ENCODE measurements at regions not wholly inside any gene's neighbourhood (a gene's known extent, or its start where the extent isn't known, plus 50 kb on each side); places are given as distances from the start of the nearest gene placed in this dataset.

DNA sequence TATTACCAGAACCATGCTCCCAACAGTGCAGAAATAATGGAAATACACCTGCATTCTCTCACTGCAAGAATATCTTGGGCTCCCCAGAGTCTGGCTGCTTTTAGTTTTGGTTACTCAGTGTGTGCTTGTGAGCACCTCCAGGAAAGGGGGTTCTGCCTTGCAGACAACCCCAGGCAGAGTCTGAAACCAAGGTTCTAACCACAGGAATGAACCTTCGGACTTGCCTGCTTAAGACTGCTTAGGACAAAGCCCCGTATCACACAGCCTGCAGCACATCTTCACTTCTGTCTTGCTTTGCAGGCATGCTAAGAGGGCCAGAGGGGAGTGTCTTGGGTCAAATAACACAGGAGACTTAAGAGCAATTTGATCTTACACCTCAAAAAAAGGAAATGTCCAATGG, 94.8 kb upstream of the SPATA31C2 start:
- DNase-seq (ENCODE audit: extremely low read depth in 1 of 2, low read depth in 1 of 2) = no peak

DNA sequence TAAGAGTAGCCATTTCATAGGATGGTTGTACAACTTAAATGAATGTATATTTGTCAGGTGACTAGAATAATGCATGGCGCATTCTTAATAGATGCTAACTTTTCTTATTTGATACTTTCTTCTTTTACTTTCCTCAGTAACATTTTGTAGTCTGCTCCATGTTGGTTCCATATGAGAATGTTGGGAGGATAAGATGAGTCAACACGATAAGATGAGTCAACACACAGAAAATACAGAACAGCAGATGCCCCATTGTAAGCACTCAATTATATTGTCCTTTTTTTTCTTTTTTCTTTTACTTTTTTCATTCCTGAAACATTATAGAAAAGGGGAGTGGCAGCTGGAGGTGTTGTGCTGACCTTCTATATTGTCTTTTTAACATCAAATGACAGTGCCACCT, 92.3 kb upstream of the SPATA31C2 start:
- DNase-seq (ENCODE audit: extremely low read depth in 1 of 2, low read depth in 1 of 2) = no peak

DNA sequence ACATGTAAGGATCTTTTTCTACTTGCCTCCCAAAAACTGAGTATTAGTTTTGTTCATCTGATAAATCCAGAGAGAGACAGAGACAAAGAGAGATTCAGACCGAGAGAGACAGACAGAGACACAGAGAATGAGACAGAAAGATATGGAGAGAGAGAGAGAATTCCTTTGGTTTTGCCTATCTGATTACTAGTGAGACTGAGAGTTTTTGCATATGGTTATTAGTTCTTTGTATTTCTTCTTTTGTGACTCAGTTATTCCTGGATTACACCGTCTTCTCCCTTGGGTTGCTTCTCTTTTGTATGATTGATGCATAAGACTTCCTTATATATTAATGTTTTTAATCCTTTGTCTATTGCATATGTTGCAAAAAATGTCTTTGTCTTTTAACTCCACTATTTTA, 91.2 kb upstream of the SPATA31C2 start:
- DNase-seq (ENCODE audit: extremely low read depth in 1 of 2, low read depth in 1 of 2) = no peak

DNA sequence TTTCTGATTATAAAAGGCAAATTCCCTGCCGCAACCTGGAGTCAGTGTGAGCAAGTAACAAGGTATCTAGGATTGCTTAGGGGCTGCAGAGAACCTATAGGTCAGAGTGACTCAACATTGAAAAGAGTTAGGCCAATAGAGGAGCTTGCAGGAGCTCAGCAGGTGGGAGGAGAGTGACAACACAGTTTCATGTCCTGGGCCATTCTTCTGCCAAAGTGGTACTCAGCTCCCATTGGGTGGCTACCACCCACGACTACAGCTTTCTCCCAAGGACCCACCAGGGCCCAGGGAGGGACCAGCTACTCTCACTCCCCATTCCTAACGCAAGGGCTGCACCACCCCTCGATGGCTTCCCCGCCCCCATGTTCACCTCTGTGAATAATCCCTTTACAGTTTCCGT, 86.7 kb upstream of the SPATA31C2 start:
- no peak for DNase-seq (ENCODE audit: extremely low read depth in 1 of 2, low read depth in 1 of 2)

- DNase-seq (ENCODE audit: extremely low read depth in 1 of 2, low read depth in 1 of 2) = no peak
These were observed 82.8 kb upstream of the SPATA31C2 start for GRCh38 chr9:88221105-88221504.

DNA sequence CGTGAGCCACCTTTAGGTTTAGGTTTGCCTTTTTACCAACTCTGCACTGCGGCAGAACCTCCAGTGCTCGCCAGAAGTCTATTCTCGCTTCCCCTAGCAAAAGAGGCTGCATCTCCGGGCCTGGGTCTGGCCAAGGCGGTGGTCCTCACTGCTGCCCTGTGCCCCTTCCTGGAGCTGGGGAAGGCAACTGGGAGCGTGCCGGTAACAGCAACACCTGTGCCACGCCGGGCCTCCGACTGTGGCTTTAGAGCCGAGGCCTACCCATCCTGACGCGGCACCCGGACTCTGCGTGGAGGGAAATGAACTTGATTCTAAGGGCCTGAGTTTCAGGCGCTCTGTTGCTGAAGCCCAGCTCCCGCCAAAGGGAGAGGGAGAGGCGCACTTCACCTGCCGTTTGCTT, 82.4 kb upstream of the SPATA31C2 start:
- no peak for DNase-seq (ENCODE audit: extremely low read depth in 1 of 2, low read depth in 1 of 2)

DNA sequence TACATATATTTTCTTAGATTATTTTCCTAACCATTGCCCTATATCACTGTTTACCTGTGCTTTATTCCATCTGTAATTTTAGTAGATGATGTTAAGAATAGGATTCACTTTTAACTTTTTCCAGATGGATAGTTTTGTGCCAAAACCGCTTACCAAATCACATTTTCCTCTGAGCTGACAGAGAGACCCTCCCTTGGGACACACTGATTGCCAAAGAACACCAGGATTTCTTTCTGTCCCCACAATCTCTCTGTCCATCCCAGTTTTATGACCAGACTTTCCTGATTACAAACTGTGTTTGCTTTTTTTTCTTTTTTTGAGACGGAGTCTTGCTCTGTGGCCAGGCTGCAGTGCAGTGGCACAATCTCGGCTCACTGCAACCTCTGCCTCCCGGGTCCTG, 81.3 kb upstream of the SPATA31C2 start:
- no peak for DNase-seq (ENCODE audit: extremely low read depth in 1 of 2, low read depth in 1 of 2)

DNA sequence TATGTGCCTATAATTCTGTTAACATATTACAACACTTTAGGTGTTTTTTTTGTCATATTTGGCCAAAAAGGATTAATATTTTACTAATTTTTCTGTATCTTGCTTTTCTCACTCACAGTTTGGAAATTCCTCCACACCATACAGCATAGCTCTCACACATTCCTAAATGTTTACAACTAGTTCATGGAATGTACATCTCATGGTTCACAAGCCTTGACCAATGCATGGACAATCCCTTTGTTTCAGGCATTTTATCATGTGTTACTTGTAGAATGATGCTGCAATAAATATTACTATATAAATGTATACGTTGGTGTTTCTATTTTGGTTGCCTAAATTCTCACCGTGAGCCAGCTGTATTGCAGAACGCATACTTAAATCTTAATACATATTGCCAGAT, 80.5 kb upstream of the SPATA31C2 start:
- no peak for DNase-seq (ENCODE audit: extremely low read depth in 1 of 2, low read depth in 1 of 2)

DNA sequence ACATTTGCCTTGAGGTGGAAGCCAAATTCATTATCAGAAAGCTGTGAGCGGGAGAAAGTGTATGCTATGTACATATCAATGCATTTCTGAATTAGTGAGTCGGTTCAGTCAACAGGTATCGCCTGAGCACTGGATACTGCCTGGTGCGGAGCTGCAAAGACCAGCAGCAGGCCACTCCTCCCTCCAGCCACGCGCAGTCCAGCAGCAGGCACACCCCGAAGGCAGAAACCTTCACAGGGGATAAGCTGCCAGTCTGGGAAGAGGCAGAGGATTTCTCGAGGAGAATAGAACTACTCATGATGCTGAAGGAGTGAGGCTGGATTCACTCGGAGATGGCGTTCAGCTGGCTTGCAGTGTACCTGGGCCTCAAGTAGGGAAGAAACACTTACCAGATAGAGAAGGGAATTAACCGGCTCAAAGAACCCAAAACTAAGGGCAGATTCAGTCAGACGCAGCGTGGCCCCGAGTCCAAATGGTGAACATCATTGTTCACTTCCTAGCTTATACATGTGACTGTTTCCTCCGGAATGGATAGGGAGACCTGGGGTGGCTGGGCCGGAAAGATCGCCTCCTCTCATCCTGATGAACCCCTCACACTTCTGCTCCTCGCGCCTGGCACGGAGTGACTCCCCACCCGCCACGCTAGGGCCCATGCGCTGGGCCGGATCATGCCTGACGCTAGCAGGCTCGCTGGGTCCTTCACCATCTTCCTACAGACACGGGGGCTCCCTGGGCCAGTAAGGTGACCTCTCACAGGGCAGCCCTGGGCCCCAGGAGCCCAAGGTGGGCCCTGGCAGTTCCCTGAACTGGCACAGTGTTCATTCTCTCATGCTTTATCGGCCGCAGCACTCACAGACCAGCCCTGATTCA, 78.1 kb upstream of the SPATA31C2 start:
- DNase-seq (ENCODE audit: extremely low read depth in 1 of 2, low read depth in 1 of 2) = no peak

- no peak for DNase-seq (ENCODE audit: extremely low read depth in 1 of 2, low read depth in 1 of 2)
These were observed 77.2 kb upstream of the SPATA31C2 start for GRCh38 chr9:88215196-88216125.

- no peak for DNase-seq (ENCODE audit: extremely low read depth in 1 of 2, low read depth in 1 of 2)
These were observed 64.0 kb upstream of the SPATA31C2 start for GRCh38 chr9:88202321-88202720.

- no peak for DNase-seq (ENCODE audit: extremely low read depth in 1 of 2, low read depth in 1 of 2)
These were observed 60.1 kb upstream of the SPATA31C2 start for GRCh38 chr9:88198341-88198807.

GRCh38 chr9:88197781-88198340, 59.6 kb upstream of the SPATA31C2 start:
- DNase-seq (ENCODE audit: extremely low read depth in 1 of 2, low read depth in 1 of 2) = no peak

DNA sequence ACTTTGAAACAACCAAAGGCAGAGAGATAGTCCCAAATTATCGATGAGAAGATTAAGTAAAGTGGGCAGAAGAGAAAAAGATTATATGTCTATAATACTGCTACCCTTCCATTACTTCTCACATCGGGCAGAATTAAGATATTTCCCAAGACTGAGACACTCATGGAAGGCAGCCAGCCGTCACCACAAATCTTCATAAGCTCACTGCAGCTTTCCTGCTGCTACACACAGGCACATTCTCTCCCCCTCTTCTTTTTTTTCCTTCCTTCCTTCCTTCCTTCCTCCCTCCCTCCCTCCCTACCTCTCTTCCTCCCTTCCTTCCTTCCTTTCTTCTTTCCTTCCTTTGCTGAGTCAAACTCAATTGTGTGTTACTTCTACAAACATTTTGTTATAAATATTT, 58.7 kb upstream of the SPATA31C2 start:
- no peak for DNase-seq (ENCODE audit: extremely low read depth in 1 of 2, low read depth in 1 of 2)

GRCh38 chr9:88196142-88196790, 58.0 kb upstream of the SPATA31C2 start:
- no peak for DNase-seq (ENCODE audit: extremely low read depth in 1 of 2, low read depth in 1 of 2)

DNA sequence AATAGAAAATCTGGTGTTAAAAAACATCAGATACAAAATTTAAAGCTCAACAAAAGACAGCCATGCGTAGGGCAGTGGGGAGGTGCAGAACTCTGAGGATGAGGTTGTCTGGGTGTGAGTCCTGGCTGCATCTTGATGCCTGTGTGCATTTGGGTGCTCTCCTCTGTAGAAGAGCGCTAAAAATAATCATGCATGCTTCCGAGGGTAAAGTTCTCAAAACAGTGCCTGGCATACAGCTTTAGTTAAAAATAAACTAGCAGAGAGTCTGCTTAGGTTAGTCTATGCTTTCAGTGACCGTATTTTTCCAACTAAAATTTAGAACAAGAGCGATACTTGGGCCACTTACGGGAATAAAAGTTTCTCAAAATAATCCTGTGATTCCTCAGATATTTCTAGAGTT, 55.5 kb upstream of the SPATA31C2 start:
- no peak for DNase-seq (ENCODE audit: extremely low read depth in 1 of 2, low read depth in 1 of 2)

DNA sequence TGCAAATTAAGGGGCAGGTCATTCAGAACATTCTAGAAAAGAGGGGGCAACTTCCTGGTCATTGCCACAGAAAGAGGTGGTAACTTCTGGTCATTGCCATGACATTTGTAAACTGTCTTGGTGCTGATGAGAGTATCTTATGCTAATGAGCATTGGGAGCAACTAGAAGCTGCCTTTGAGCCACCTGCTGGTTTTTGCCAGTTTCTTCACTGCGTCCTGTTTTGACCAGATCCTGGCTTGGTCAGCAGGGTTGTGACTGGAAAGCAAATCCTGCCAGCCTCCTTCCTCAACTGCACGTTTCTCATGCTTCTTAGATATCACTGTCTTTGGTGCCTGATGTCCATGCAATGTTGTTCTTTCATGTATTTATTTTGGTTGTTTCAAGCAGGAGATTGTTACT, 53.2 kb upstream of the SPATA31C2 start:
- no peak for DNase-seq (ENCODE audit: extremely low read depth in 1 of 2, low read depth in 1 of 2)

- DNase-seq (ENCODE audit: extremely low read depth in 1 of 2, low read depth in 1 of 2) = no peak
These were observed 51.1 kb upstream of the SPATA31C2 start for GRCh38 chr9:88189371-88189770.

All from stimulated activated CD8-positive, alpha-beta memory T cell treated with anti-CD3 and anti-CD28 coated beads, Interleukin-7, amount 100 ng/mL, for 48 hours (primary cell).